ENCODE measurements at regions not wholly inside any gene's neighbourhood (a gene's known extent, or its start where the extent isn't known, plus 50 kb on each side); places are given as distances from the start of the nearest gene placed in this dataset.
"Not testable (repeated sequence)": the region's sequence is repeated elsewhere in the genome, so short reads cannot be mapped to it uniquely, and the experiment has no call there.

- no peak for DNase-seq
Observed at GRCh38 chr15:96182736-96183513, 147.6 kb upstream of the NR2F2 start.

- DNase-seq, result no peak
Observed at GRCh38 chr15:96183514-96183850, 147.0 kb upstream of the NR2F2 start.

GRCh38 chr15:96183867-96184266 lies 146.6 kb upstream of the NR2F2 start:
- no peak for DNase-seq

- DNase-seq, result no peak
Observed at GRCh38 chr15:96184297-96184696, 146.2 kb upstream of the NR2F2 start.

DNA sequence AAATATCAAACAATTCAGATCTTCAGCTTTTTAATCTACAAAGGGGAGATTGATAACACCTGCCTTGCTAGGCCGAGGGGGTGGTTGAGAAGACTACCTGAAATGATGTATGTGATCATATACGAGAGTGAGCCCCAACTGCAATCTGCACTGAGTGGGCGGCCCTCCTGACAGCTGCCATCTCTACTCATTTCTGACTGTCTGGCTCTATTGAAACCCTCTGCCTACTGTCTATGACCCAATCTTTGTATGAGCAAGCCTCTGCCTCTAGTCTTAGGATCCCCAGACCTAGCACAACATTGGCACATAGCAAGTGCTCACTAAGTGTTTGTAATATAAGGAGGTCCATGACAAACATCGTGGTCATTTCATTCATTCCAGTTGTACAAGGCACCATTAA lies 144.4 kb upstream of the NR2F2 start:
- DNase-seq, result no peak

GRCh38 chr15:96187341-96188305 lies 142.9 kb upstream of the NR2F2 start:
- no peak for DNase-seq

- DNase-seq, result no peak
Observed at GRCh38 chr15:96197721-96198120, 132.8 kb upstream of the NR2F2 start.

DNA sequence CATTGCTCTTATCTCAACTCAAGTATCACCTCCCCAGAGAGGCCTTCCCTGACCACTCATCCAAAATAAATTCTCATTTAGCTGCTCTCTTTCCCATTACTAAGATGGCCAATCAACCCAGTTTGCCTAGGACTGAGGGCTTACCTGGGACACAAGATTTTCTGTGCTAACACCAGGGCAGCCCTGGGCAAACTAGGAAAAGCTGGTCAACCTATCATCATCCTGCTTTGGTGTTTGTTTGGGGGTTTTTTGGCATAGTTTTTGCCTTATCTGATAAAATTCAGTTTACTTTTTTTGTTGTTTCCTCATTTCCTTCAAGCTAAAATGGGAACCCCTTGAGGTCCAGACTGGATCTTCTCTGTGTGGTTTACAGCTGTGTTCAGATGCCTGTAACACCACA lies 131.4 kb upstream of the NR2F2 start:
- DNase-seq, result no peak

DNA sequence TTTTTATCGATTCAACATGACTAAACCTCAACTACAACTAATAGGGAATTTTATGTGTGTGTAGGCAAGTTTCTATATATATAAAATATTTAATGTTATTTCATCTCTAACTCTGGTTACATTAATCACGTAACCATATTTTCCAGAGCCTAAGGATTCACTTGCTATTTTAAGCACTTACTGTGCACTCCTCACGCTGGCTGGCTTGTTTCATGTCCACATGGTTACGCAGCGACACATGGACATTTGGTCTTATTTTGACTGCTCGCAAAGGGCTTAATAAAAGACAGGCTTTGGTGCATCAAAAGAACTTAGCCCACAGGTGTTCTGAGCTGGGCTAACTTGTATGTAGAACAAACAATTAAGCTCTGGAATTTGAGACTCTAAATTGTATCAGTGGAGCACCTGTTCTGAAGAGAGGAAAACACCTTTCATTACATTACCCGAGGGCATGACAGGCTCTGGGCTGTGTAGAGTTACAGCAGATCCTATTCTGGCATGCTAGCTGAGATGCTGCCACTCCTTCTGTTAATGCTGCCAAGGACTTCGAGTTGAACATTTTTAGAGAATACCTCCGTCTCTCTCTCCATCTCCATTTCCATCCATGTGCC lies 130.0 kb upstream of the NR2F2 start:
- no peak for DNase-seq

DNA sequence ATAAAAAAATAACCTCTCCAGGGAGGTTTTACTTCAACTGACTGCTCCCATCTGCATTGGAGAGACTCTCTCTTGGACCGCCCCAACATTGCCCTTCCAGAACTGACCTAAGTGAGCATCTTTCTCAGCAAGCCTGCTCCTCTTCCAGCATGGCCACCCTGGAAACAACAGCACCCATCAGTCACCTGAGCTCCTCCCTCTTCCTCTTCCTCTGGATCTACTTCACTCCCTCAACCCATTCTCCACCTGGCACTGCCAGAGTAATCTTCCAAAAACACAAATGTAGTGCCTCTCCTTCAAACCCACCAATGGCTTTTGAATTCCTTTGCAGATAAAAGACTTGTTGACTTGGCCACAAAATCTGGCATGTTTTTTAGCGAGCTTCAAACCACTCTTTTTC lies 128.8 kb upstream of the NR2F2 start:
- no peak for DNase-seq

DNA sequence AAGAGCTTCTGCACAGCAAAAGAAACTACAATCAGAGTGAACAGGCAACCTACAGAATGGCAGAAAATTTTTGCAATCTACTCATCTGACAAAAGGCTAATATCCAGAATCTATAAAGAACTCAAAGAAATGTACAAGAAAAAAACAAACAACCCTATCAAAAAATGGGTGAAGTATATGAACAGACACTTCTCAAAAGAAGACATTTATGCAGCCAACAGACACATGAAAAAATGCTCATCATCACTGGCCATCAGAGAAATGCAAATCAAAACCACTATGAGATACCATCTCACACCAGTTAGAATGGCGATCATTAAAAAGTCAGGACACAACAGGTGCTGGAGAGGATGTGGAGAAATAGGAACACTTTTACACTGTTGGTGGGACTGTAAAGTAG lies 124.9 kb upstream of the NR2F2 start:
- DNase-seq, result not testable (repeated sequence)

DNA sequence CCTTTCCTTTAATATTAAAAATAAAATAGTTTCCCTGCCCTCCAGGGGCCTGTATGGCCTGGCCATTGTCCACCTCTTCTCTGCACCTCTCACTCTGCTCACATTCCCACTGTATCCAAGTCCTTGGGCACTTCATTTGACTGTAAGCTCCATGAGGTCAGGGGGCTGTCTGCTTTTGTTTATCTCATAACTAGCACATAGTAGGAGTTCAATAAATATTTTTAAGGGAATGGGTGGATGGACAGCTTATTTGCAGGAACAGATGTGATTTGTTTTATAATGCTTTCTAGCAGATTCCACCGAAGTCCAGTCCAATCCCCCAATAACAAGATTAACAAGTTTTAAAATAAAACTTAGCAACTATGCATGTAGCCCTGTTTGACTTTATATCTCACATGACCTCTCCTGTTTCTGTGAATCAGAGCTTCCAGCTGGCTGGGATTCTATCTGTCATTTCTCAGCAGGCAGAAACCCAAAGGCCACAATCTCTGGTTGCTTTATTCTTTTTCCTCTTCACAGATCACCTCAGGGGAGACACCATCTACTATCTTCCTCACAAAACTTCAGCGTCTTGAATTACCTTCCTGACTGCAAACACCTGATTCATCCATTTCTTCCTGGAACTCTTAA lies 123.0 kb upstream of the NR2F2 start:
- DNase-seq, result no peak

DNA sequence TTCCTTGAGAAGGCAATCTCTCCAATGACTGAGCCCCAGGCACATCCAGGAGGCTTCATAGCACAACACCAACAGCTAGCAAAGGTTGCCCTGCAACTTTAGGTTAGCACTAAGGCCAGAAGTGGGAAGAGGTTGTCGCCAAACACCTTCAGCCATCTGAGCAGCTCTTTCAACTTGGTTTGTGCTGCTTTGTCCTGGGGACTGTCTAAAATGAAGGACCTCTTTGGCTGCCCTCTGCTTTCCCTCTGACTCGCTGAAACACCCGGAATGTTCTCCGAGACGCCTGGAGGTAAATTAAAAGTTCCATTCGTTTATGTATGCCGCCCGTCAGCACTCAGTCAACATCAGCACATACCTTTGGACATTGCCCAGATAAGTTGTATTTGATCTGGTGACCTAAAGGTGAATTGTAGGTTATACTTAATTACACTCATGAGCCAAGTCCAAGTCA lies 121.2 kb upstream of the NR2F2 start:
- DNase-seq, result no peak

GRCh38 chr15:96213045-96213444 lies 117.5 kb upstream of the NR2F2 start:
- no peak for DNase-seq

- DNase-seq, result no peak
Observed at GRCh38 chr15:96213896-96214295, 116.6 kb upstream of the NR2F2 start.

DNA sequence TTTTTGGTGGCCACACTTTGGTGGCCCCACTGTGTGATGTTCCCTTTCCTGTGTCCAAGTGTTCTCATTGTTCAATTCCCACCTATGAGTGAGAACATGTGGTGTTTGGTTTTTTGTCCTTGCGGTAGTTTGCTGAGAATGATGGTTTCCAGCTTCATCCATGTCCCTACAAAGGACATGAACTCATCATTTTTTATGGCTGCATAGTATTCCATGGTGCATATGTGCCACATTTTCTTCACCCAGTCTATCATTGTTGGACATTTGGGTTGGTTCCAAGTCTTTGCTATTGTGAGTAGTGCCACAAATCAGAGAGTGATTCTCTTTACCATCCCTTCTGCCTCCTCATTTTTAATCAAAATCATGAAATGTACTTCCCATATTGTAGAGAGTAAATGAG lies 114.0 kb upstream of the NR2F2 start:
- DNase-seq, result not testable (repeated sequence)

DNA sequence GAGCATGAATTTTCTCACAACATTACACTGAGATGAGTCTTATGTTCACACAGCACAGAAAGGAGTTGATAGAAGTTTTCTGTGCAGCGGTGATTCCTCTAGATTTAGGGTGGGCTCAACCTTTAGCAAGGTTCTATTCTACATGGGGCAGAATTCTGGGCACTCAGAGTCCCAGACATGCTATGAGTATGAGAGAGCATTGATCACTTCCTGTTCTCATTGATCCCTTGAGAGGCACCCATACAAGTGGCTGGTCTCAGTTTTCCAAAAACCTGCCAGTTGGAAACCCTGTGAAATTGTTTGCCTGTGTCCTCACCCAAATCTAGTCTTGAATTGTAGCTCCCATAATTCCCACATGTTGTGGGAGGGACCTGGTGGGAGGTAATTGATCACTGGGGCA lies 112.5 kb upstream of the NR2F2 start:
- no peak for DNase-seq

- DNase-seq, result no peak
Observed at GRCh38 chr15:96218623-96219455, 111.7 kb upstream of the NR2F2 start.

- no peak for DNase-seq
Observed at GRCh38 chr15:96219681-96220080, 110.8 kb upstream of the NR2F2 start.

DNA sequence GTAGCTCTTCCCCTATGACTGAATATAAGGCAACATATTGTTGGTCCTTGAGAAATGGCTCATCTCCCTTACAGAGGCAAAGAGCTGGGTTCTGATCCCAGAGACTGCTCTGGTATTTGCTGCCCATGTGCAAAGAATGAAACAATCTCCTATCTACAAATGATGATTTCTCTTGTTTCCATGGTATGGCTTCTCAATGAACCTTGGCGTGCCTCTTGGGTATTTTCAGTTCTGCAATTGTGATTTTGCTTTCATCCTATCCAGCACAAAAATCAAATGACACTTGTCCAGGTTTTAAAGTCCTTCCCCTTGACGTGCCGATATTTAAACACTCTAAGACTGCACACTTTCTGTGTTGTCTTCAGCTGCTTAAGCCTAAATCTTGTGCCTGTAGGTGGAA lies 109.8 kb upstream of the NR2F2 start:
- no peak for DNase-seq

DNA sequence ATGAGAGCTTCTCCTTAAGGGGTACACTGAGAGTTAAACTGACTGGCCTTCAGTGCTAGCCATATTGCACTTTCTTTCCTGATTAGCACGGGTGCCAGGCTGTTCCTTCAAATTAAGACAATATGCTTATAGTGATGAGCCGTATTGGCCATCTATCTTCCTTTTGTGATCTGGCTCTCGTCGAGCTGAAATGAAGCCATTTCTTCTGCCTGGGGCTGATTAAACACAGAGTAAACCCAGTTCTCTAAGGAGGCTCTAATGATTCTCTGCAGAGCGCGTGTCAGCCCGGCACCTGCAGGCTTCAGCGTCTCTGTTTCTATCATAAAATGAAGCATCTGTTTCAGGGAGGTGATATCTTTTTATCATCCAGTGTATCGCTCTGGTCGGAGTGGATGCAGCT lies 107.5 kb upstream of the NR2F2 start:
- DNase-seq, result no peak

DNA sequence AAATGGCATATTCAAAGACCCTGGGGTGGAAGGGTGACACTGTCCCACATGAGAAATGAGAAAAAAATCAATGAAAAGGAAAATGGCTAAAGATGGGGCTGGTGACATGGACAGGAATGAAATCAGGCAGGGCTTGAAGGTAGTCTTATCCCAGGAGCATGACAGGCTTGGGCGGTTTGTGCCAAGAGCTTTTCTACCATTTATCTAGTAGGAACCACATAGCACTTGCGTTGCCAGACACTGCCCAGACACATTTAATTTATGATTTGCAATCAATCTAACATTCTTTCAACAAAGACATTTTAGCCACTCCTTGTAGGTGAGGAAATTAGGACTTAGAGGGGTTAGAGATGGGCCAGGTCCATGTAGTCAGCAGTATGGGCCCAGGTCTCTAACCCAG lies 106.6 kb upstream of the NR2F2 start:
- no peak for DNase-seq

Data from activated naive CD4-positive, alpha-beta T cell treated with anti-CD3 and anti-CD28 coated beads, Interleukin-2, amount 50 U/mL, for 16 hours (primary cell).